Breast epithelium (tissue), 3 donors: ENCODE measurements at regions not wholly inside any gene's neighbourhood (a gene's known extent, or its start where the extent isn't known, plus 50 kb on each side); places are given as distances from the start of the nearest gene placed in this dataset.

Source experiments
- POLR2A ChIP-seq: fragments of 450-650 bp; IDR thresholded peaks from one replicate; pipeline ENCODE4 v1.6.1; 2016; ENCODE audit warnings: antibody characterized with exemption, mild to moderate bottlenecking, moderate library complexity
- POLR2AphosphoS5 ChIP-seq, 3 donors: sonication (generic); formaldehyde crosslinking; IDR thresholded peaks; one replicate each; pipeline ENCODE4 v1.6.1; 2017; ENCODE audit warnings: antibody characterized with exemption in 3 of 3
- TF ChIP-seq, protein P1 (sequence below), 3 donors: fragments of 450-650 bp; IDR thresholded peaks; one replicate each; pipeline ENCODE4 v1.5.1; 2016 to 2017; ENCODE audit warnings: antibody characterized with exemption in 3 of 3, mild to moderate bottlenecking in 3 of 3, moderate library complexity in 3 of 3

- TF ChIP-seq POLR2A = no peak
- TF ChIP-seq, protein P1, sequence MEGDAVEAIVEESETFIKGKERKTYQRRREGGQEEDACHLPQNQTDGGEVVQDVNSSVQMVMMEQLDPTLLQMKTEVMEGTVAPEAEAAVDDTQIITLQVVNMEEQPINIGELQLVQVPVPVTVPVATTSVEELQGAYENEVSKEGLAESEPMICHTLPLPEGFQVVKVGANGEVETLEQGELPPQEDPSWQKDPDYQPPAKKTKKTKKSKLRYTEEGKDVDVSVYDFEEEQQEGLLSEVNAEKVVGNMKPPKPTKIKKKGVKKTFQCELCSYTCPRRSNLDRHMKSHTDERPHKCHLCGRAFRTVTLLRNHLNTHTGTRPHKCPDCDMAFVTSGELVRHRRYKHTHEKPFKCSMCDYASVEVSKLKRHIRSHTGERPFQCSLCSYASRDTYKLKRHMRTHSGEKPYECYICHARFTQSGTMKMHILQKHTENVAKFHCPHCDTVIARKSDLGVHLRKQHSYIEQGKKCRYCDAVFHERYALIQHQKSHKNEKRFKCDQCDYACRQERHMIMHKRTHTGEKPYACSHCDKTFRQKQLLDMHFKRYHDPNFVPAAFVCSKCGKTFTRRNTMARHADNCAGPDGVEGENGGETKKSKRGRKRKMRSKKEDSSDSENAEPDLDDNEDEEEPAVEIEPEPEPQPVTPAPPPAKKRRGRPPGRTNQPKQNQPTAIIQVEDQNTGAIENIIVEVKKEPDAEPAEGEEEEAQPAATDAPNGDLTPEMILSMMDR (IDR thresholded peaks at IDR 0.05) = no peak
- no peak for TF ChIP-seq POLR2AphosphoS5 (IDR thresholded peaks at IDR 0.05)
Measured at GRCh38 chr2:9091811-9092210, 88.3 kb upstream of the MBOAT2 start.
